Upper lobe of right lung (tissue), 1 donor: ENCODE measurements at regions not wholly inside any gene's neighbourhood (a gene's known extent, or its start where the extent isn't known, plus 50 kb on each side); places are given as distances from the start of the nearest gene placed in this dataset.
"Not testable (repeated sequence)": the region's sequence is repeated elsewhere in the genome, so short reads cannot be mapped to it uniquely, and the experiment has no call there.

Source experiments
- ATAC-seq: fragments of 200-7000 bp; cut with Tn5 transposase; one replicate; pipeline ENCODE4 v1.9.1; 2020; ENCODE audit warnings: mild to moderate bottlenecking, moderate library complexity
- DNase-seq: peaks from one replicate; pipeline ENCODE4 v3.0.0-alpha.2; 2020
- H3K27ac ChIP-seq: fragments of 200-600 bp; one replicate; pipeline ENCODE4 v1.8.0; 2022
- H3K27me3 ChIP-seq: fragments of 200-600 bp; one replicate; pipeline ENCODE4 v1.8.0; 2022; ENCODE audit warnings: mild to moderate bottlenecking
- H3K36me3 ChIP-seq: fragments of 200-600 bp; one replicate; pipeline ENCODE4 v1.8.0; 2022
- H3K4me1 ChIP-seq: fragments of 200-600 bp; one replicate; pipeline ENCODE4 v1.8.0; 2022
- H3K4me3 ChIP-seq: fragments of 200-600 bp; one replicate; pipeline ENCODE4 v1.8.0; 2022; ENCODE audit warnings: mild to moderate bottlenecking
- H3K9me3 ChIP-seq: fragments of 200-600 bp; one replicate; pipeline ENCODE4 v1.8.0; 2022
- intact Hi-C: fragments of 100-400 bp; cut with DNase I; formaldehyde crosslinking; loops from one replicate; pipeline ENCODE4 v1.11.0; 2022
- TF ChIP-seq, protein P1 (sequence below): fragments of 200-600 bp; IDR thresholded peaks from one replicate; pipeline ENCODE4 v1.8.0; 2022; ENCODE audit warnings: antibody characterized with exemption
- donor health status: DM: no; HTN: yes; CAD: no; lungs with severe emphysema.

DNA sequence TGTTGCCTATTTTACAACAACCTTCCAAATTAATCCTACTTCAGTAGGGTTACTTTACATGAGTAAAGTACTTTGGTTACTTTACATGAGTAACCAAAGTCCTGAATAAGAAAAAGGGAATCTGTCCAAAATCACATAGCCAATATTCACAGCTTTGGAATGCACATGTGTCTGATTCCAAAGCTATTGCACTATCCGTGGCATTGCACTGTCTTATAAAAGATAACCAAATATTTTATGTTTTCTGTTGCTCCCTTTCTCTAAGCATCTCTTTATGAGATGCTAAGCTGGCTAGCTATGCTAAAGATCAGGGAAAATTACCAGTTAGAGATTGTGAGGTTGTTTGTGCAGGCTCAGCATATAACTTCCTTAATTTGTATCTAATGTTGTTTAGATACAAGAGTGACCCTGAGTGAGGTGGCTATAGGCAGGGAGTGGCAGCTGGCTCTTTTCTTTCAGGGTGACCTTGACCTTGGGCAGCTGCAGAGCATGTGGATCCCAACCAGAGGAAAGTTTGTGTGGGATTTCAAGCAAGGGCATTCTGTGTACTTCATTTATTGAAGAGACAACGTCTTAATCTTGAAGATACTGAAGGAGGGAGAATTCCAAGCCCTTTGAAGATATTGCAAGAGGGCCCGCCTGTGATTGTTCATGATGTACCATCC is 366.1 kb upstream of the ANKRD30A start:
- DNase-seq = no peak
- no peaks in the 10 kb centered on the region for H3K9me3 ChIP-seq
- ATAC-seq = no peak
- no peaks in the 10 kb centered on the region for H3K36me3 ChIP-seq
- no peaks in the 10 kb centered on the region for H3K4me1 ChIP-seq
- TF ChIP-seq, protein P1, sequence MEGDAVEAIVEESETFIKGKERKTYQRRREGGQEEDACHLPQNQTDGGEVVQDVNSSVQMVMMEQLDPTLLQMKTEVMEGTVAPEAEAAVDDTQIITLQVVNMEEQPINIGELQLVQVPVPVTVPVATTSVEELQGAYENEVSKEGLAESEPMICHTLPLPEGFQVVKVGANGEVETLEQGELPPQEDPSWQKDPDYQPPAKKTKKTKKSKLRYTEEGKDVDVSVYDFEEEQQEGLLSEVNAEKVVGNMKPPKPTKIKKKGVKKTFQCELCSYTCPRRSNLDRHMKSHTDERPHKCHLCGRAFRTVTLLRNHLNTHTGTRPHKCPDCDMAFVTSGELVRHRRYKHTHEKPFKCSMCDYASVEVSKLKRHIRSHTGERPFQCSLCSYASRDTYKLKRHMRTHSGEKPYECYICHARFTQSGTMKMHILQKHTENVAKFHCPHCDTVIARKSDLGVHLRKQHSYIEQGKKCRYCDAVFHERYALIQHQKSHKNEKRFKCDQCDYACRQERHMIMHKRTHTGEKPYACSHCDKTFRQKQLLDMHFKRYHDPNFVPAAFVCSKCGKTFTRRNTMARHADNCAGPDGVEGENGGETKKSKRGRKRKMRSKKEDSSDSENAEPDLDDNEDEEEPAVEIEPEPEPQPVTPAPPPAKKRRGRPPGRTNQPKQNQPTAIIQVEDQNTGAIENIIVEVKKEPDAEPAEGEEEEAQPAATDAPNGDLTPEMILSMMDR = no peak
- no peak overlapping the region for H3K4me3 ChIP-seq
- no peaks in the 10 kb centered on the region for H3K27me3 ChIP-seq
- H3K27ac ChIP-seq = no peak overlapping the region
- intact Hi-C loops = no loop called here

DNA sequence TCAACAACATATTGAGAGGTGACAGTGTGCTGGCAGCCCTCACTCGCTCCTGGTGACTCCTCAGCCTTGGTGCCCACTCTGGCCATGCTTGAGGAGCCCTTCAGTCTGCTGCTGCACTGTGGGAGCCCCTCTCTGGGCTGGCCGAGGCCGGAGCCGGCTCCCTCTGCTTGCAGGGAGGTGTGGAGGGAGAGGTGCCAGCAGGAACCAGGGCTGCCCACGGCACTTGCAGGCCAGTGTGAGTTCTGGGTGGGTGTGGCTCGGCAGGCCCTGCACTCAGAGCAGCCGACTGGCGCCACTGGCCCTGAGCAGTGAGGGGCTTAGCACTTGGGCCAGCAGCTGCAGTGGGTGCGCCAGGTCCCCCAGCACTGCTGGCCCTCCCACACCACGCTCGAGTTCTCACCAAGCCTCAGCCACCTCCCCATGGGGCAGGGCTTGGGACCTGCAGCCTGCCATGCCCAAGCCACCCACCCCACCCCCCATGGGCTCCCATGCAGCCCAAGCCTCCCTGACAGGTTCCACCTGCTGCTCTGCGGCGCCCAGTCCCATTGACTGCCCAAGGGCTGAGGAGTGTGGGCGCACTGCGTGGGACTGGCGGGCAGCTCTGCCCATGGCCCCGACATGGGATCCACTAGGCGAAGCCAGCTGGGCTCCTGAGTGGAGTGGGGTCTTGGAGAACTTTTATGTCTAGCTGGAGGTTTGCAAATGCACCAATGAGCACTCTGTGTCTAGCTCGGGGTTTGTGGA is 377.1 kb upstream of the ANKRD30A start:
- no peaks in the 10 kb centered on the region for H3K9me3 ChIP-seq
- no peak overlapping the region for H3K4me3 ChIP-seq
- no peaks in the 10 kb centered on the region for H3K36me3 ChIP-seq
- TF ChIP-seq, protein P1 = no peak
- no peaks in the 10 kb centered on the region for H3K27me3 ChIP-seq
- ATAC-seq (no peak), DNase-seq (no peak)
- H3K4me1 ChIP-seq = no peaks in the 10 kb centered on the region
- intact Hi-C loops = no loop called here
- H3K27ac ChIP-seq = no peak overlapping the region

GRCh38 chr10:36739884-36740445 is 385.4 kb upstream of the ANKRD30A start:
- H3K4me3 ChIP-seq = no peak overlapping the region
- no peak for ATAC-seq
- intact Hi-C loops = no loop called here

GRCh38 chr10:36738738-36739431 is 386.5 kb upstream of the ANKRD30A start:
- TF ChIP-seq, protein P1 = no peak
- no peak for DNase-seq

More at GRCh38 chr10:36739884-36740445, 385.4 kb upstream of the ANKRD30A start:
- no peak for DNase-seq
- Histone ChIP-seq H3K4me1 (no peaks in the 10 kb centered on the region), H3K36me3 (no peaks in the 10 kb centered on the region), H3K27me3 (no peaks in the 10 kb centered on the region), H3K27ac (no peak overlapping the region), H3K9me3 (no peaks in the 10 kb centered on the region)
- TF ChIP-seq, protein P1 = no peak

DNA sequence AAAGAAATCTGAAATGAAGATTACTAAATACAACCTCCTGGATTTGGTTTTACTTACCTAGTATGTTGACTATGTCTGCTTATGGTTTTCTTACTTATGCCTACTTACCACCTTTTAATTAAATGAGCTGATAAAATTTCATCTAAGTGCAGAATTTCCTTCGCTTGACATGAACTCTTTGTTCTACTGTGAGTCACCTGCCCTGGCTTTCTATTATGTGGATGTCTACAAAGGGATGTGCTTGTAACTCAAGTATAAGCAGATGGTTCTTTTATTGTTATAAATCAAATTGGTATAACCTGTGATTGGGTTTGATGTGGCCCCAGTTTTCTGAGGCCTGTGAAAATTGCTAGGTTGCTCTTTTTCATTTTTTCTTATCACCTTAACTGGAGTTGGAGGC is 389.1 kb upstream of the ANKRD30A start:
- Histone ChIP-seq H3K4me1 (no peaks in the 10 kb centered on the region), H3K27ac (no peak overlapping the region), H3K36me3 (no peaks in the 10 kb centered on the region), H3K4me3 (no peak overlapping the region), H3K9me3 (no peaks in the 10 kb centered on the region), H3K27me3 (no peaks in the 10 kb centered on the region)
- no peak for DNase-seq
- TF ChIP-seq, protein P1 = no peak
- intact Hi-C loops = no loop called here
- no peak for ATAC-seq

More at GRCh38 chr10:36738738-36739431, 386.5 kb upstream of the ANKRD30A start:
- intact Hi-C loops = no loop called here
- Histone ChIP-seq H3K4me1 (no peaks in the 10 kb centered on the region), H3K36me3 (no peaks in the 10 kb centered on the region), H3K27me3 (no peaks in the 10 kb centered on the region), H3K9me3 (no peaks in the 10 kb centered on the region), H3K4me3 (no peak overlapping the region), H3K27ac (no peak overlapping the region)
- ATAC-seq = no peak

GRCh38 chr10:36734590-36734989 is 390.8 kb upstream of the ANKRD30A start:
- ATAC-seq, H3K27ac ChIP-seq, H3K27me3 ChIP-seq, H3K9me3 ChIP-seq, H3K36me3 ChIP-seq, DNase-seq, H3K4me3 ChIP-seq, H3K4me1 ChIP-seq, intact Hi-C loops: not testable (repeated sequence)
